ENCODE measurements at regions not wholly inside any gene's neighbourhood (a gene's known extent, or its start where the extent isn't known, plus 50 kb on each side); places are given as distances from the start of the nearest gene placed in this dataset.

DNA sequence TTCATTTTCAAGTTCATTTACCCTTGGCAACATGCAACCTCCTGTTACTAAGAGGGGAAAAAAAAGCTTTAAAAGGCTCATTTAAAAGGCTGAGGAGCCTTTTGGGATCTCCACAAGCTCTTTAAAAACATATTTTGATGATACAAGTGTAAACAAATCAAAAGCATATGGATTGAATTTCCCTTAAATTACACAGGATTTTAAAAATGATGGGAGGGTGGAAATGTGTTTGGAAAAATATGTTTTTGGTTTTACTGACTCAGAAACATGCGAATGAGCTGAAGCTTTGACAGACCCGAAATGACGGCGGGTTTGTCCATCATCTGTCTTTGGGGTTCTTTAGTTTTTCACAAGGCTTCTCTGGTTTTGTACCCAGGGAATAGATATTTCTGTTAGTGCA, 180.6 kb upstream of the CCDC68 start:
- TF ChIP-seq, protein P1, sequence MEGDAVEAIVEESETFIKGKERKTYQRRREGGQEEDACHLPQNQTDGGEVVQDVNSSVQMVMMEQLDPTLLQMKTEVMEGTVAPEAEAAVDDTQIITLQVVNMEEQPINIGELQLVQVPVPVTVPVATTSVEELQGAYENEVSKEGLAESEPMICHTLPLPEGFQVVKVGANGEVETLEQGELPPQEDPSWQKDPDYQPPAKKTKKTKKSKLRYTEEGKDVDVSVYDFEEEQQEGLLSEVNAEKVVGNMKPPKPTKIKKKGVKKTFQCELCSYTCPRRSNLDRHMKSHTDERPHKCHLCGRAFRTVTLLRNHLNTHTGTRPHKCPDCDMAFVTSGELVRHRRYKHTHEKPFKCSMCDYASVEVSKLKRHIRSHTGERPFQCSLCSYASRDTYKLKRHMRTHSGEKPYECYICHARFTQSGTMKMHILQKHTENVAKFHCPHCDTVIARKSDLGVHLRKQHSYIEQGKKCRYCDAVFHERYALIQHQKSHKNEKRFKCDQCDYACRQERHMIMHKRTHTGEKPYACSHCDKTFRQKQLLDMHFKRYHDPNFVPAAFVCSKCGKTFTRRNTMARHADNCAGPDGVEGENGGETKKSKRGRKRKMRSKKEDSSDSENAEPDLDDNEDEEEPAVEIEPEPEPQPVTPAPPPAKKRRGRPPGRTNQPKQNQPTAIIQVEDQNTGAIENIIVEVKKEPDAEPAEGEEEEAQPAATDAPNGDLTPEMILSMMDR (IDR thresholded peaks at IDR 0.05), result no peak
- no peak for TF ChIP-seq POLR2A (IDR thresholded peaks at IDR 0.05)

Measured in uterus (tissue), 2 donors.